ENCODE measurements at regions not wholly inside any gene's neighbourhood (a gene's known extent, or its start where the extent isn't known, plus 50 kb on each side); places are given as distances from the start of the nearest gene placed in this dataset.

DNA sequence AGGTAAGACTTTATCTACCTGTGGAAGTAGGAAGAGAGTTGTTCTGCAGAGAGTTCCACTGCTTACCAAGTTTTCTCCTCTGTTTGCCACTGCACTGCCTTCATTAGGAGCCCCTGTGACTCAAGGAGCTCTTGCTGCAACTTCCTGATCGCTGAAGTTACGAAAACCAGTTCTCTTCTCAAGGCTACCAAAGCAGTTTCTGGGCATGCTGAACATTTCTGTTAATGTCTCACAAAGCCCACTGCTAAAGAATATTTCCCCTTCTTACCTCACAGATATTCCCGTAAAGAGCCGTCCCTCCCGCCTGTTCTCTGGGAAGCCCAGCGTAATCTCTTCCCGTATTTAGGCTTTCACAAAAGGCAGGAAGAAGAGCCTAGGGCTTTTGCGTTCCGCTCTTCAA, 82.6 kb upstream of the OXGR1 start:
- TF ChIP-seq EZH2phosphoT487 (IDR thresholded peaks at IDR 0.05; ENCODE audit: borderline replicate concordance, low read length): no peak
- TF ChIP-seq, protein P1, sequence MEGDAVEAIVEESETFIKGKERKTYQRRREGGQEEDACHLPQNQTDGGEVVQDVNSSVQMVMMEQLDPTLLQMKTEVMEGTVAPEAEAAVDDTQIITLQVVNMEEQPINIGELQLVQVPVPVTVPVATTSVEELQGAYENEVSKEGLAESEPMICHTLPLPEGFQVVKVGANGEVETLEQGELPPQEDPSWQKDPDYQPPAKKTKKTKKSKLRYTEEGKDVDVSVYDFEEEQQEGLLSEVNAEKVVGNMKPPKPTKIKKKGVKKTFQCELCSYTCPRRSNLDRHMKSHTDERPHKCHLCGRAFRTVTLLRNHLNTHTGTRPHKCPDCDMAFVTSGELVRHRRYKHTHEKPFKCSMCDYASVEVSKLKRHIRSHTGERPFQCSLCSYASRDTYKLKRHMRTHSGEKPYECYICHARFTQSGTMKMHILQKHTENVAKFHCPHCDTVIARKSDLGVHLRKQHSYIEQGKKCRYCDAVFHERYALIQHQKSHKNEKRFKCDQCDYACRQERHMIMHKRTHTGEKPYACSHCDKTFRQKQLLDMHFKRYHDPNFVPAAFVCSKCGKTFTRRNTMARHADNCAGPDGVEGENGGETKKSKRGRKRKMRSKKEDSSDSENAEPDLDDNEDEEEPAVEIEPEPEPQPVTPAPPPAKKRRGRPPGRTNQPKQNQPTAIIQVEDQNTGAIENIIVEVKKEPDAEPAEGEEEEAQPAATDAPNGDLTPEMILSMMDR (conservative IDR thresholded peaks at IDR 0.05; ENCODE audit: low read depth, low read length): no peak

Data from PC-3 (cell line).